Type B pancreatic cell (in vitro differentiated cells): ENCODE measurements at regions not wholly inside any gene's neighbourhood (a gene's known extent, or its start where the extent isn't known, plus 50 kb on each side); places are given as distances from the start of the nearest gene placed in this dataset.

Experiments
- DNase-seq: peaks from one replicate; pipeline ENCODE4 v3.0.0; 2021; ENCODE audit warnings: mixed read lengths; ENCODE audit not compliant: unreplicated experiment; ENCODE audit errors: extremely low spot score
- H3K27ac Mint-ChIP-seq: 2 replicates; pipeline ENCODE4 v1.8.0; 2021; ENCODE audit warnings: mild to moderate bottlenecking, mixed read lengths
- H3K27me3 Mint-ChIP-seq: 2 replicates; pipeline ENCODE4 v1.8.0; 2021; ENCODE audit warnings: mixed read lengths
- H3K36me3 Mint-ChIP-seq: 2 replicates; pipeline ENCODE4 v1.8.0; 2021; ENCODE audit warnings: mixed read lengths
- H3K4me1 Mint-ChIP-seq: one replicate; pipeline ENCODE4 v1.8.0; 2021; ENCODE audit warnings: mixed read lengths; ENCODE audit not compliant: unreplicated experiment
- H3K4me3 Mint-ChIP-seq: 2 replicates; pipeline ENCODE4 v1.8.0; 2021; ENCODE audit warnings: mild to moderate bottlenecking, mixed read lengths
- H3K9me3 Mint-ChIP-seq: 2 replicates; pipeline ENCODE4 v1.8.0; 2021; ENCODE audit warnings: mixed read lengths
- CTCF ChIP-seq: fragments of 200-600 bp; sonication (generic); conservative IDR thresholded peaks from 2 replicates; pipeline ENCODE4 v1.5.0; 2021; ENCODE audit warnings: antibody characterized with exemption, mild to moderate bottlenecking

GRCh38 chr11:64447831-64448598 lies 89.1 kb downstream of the RPS6KA4 start:
- no peak for DNase-seq
- Mint-ChIP-seq H3K4me1 (peaks cover 4% of the 10 kb centered on the region), H3K36me3 (no peaks in the 10 kb centered on the region), H3K27ac (no peak overlapping the region), H3K9me3 (no peaks in the 10 kb centered on the region), H3K27me3 (peaks cover 4% of the 10 kb centered on the region), H3K4me3 (peak overlapping the region; percentile 61)
- no peak for TF ChIP-seq CTCF

- Mint-ChIP-seq H3K27ac (peak overlapping the region; percentile 53), H3K4me3 (peak overlapping the region; percentile 84), H3K9me3 (no peaks in the 10 kb centered on the region), H3K27me3 (peaks cover 3% of the 10 kb centered on the region), H3K36me3 (no peaks in the 10 kb centered on the region), H3K4me1 (peaks cover 4% of the 10 kb centered on the region)
- peak; percentile 89 for TF ChIP-seq CTCF
- DNase-seq: peak; percentile 88
These were observed 89.8 kb downstream of the RPS6KA4 start for GRCh38 chr11:64448599-64449380.

GRCh38 chr11:64449381-64450167 lies 90.6 kb downstream of the RPS6KA4 start:
- H3K4me3 Mint-ChIP-seq: peak overlapping the region; percentile 84
- H3K9me3 Mint-ChIP-seq: no peaks in the 10 kb centered on the region
- H3K4me1 Mint-ChIP-seq: peaks cover 4% of the 10 kb centered on the region
- TF ChIP-seq CTCF: peak; percentile 90
- DNase-seq: no peak
- H3K27me3 Mint-ChIP-seq: peaks cover 3% of the 10 kb centered on the region
- H3K36me3 Mint-ChIP-seq: no peaks in the 10 kb centered on the region
- peak overlapping the region; percentile 53 for H3K27ac Mint-ChIP-seq

- H3K4me3 Mint-ChIP-seq: no peak overlapping the region
- H3K27ac Mint-ChIP-seq: no peak overlapping the region
- DNase-seq: no peak
- H3K27me3 Mint-ChIP-seq: peaks cover 8% of the 10 kb centered on the region
- peaks cover 4% of the 10 kb centered on the region for H3K4me1 Mint-ChIP-seq
- H3K36me3 Mint-ChIP-seq: no peaks in the 10 kb centered on the region
- no peak for TF ChIP-seq CTCF
- H3K9me3 Mint-ChIP-seq: no peaks in the 10 kb centered on the region
These were observed 91.2 kb downstream of the RPS6KA4 start for GRCh38 chr11:64450168-64450560.

GRCh38 chr11:64451856-64452255 lies 92.9 kb downstream of the RPS6KA4 start:
- no peak for DNase-seq
- Mint-ChIP-seq H3K36me3 (no peaks in the 10 kb centered on the region), H3K27ac (no peak overlapping the region), H3K4me3 (no peak overlapping the region), H3K4me1 (peaks cover 4% of the 10 kb centered on the region), H3K9me3 (no peaks in the 10 kb centered on the region), H3K27me3 (peaks cover 10% of the 10 kb centered on the region)
- TF ChIP-seq CTCF: no peak
